Breast epithelium (tissue), 3 donors: ENCODE measurements at regions not wholly inside any gene's neighbourhood (a gene's known extent, or its start where the extent isn't known, plus 50 kb on each side); places are given as distances from the start of the nearest gene placed in this dataset.

Source experiments
- CTCF ChIP-seq, 3 donors: fragments of 450-650 bp; IDR thresholded peaks; one replicate each; pipeline ENCODE4 v1.5.1; 2016 to 2017; ENCODE audit warnings: antibody characterized with exemption in 3 of 3, mild to moderate bottlenecking in 3 of 3, moderate library complexity in 3 of 3
- POLR2A ChIP-seq: fragments of 450-650 bp; IDR thresholded peaks from one replicate; pipeline ENCODE4 v1.6.1; 2016; ENCODE audit warnings: antibody characterized with exemption, mild to moderate bottlenecking, moderate library complexity
- POLR2AphosphoS5 ChIP-seq, 3 donors: sonication (generic); formaldehyde crosslinking; IDR thresholded peaks; one replicate each; pipeline ENCODE4 v1.6.1; 2017; ENCODE audit warnings: antibody characterized with exemption in 3 of 3

- TF ChIP-seq POLR2AphosphoS5 (IDR thresholded peaks at IDR 0.05) = no peak
- no peak for TF ChIP-seq POLR2A
- TF ChIP-seq CTCF (IDR thresholded peaks at IDR 0.05) = no peak
Measured at GRCh38 chr20:51195990-51196389, 173.1 kb upstream of the KCNG1 start.
